B cell (primary cell): ENCODE measurements at regions not wholly inside any gene's neighbourhood (a gene's known extent, or its start where the extent isn't known, plus 50 kb on each side); places are given as distances from the start of the nearest gene placed in this dataset.

Source experiments
- ATAC-seq: fragments of 200-7000 bp; cut with Tn5 transposase; one replicate; pipeline ENCODE4 v1.10.0; 2021; ENCODE audit warnings: low read depth, mild to moderate bottlenecking, moderate number of reproducible peaks, moderate library complexity
- CTCF ChIA-PET: fragments of 350-600 bp; sonication (Branson Sonifier 250); formaldehyde crosslinking; loops from one replicate; lab custom pipeline; 2021; ENCODE audit warnings: antibody characterized with exemption, inconsistent platforms; lab: Charles Lee
- POLR2A ChIA-PET: fragments of 350-600 bp; sonication (Branson Sonifier 250); formaldehyde crosslinking; loops from one replicate; lab custom pipeline; 2021; ENCODE audit warnings: antibody characterized with exemption; lab: Charles Lee
- DNase-seq: peaks from one replicate; pipeline ENCODE4 v3.0.0; 2013
- H2AFZ ChIP-seq: 2 replicates; pipeline ENCODE4 v1.6.1; 2012; ENCODE audit warnings: mild to moderate bottlenecking, low read depth, low read length; ENCODE audit not compliant: insufficient read depth, poor library complexity, severe bottlenecking
- H3K27ac ChIP-seq, 2 donors: 1 replicate in 1 of 2; 2 replicates in 1 of 2; pipeline ENCODE4 v1.5.1; 2012 to 2013; ENCODE audit warnings: low read length in 2 of 2, mild to moderate bottlenecking in 2 of 2, moderate library complexity in 1 of 2
- H3K27me3 ChIP-seq, 4 experiments: fragments of 200-600 bp in 1 of 4; sonication (generic) in 1 of 4; replicated peaks in 1 of 4; 1 replicate in 2 of 4; 2 replicates in 2 of 4; pipeline versions ENCODE4 v1.6.1 to v1.7.0; 2013 to 2016; ENCODE audit warnings: low read length in 3 of 4, mild to moderate bottlenecking in 2 of 4, mixed read lengths in 1 of 4, moderate library complexity in 1 of 4; ENCODE audit not compliant: insufficient read depth in 4 of 4, control insufficient read depth in 3 of 4; ENCODE audit errors: control extremely low read depth in 1 of 4
- H3K36me3 ChIP-seq, 2 experiments: replicated peaks in 1 of 2; 1 replicate in 1 of 2; 2 replicates in 1 of 2; pipeline versions ENCODE4 v1.6.1 to v1.7.1; 2013; ENCODE audit warnings: low read length in 1 of 2; ENCODE audit not compliant: insufficient read depth in 2 of 2, control insufficient read depth in 1 of 2; ENCODE audit errors: control extremely low read depth in 1 of 2, extremely low read depth in 1 of 2
- H3K4me1 ChIP-seq, 2 donors: fragments of 200-600 bp in 1 of 2; sonication (generic) in 1 of 2; 1 replicate in 1 of 2; 2 replicates in 1 of 2; pipeline versions ENCODE4 v1.5.1 to v1.6.1; 2013 to 2017; ENCODE audit warnings: low read length in 2 of 2; ENCODE audit not compliant: control insufficient read depth in 2 of 2, insufficient read depth in 2 of 2
- H3K4me2 ChIP-seq: replicated peaks from 2 replicates; pipeline ENCODE3; 2012; ENCODE audit warnings: mild to moderate bottlenecking, low read depth, low read length; ENCODE audit not compliant: poor library complexity, severe bottlenecking
- H3K4me3 ChIP-seq, 5 experiments: fragments of 200-600 bp in 1 of 5; sonication (generic) in 1 of 5; 1 replicate in 3 of 5; 2 replicates in 2 of 5; pipeline versions ENCODE4 v1.5.1 to v1.7.0; 2011 to 2016; ENCODE audit warnings: low read length in 4 of 5, mild to moderate bottlenecking in 4 of 5, low read depth in 2 of 5, control low read depth in 1 of 5, moderate library complexity in 1 of 5; ENCODE audit not compliant: insufficient read depth in 1 of 5; ENCODE audit errors: control extremely low read depth in 1 of 5, extremely low read depth in 1 of 5
- H3K79me2 ChIP-seq: fragments of 200-600 bp; sonication (generic); one replicate; pipeline ENCODE4 v1.6.0; 2016; ENCODE audit warnings: low read length; ENCODE audit not compliant: control insufficient read depth, insufficient read depth
- H3K9ac ChIP-seq: fragments of 200-600 bp; sonication (generic); 2 replicates; pipeline ENCODE4 v1.6.1; 2017; ENCODE audit warnings: mild to moderate bottlenecking, low read length, moderate library complexity
- H3K9me3 ChIP-seq, 3 donors: one replicate each; pipeline versions ENCODE4 v1.6.1 to v1.7.1; 2013; ENCODE audit warnings: low read length in 2 of 3; ENCODE audit not compliant: control insufficient read depth in 2 of 3, insufficient read depth in 1 of 3; ENCODE audit errors: control extremely low read depth in 1 of 3
- H4K20me1 ChIP-seq: 2 replicates; pipeline ENCODE4 v1.6.0; 2012; ENCODE audit warnings: mild to moderate bottlenecking, low read length; ENCODE audit not compliant: insufficient read depth, control insufficient read depth, poor library complexity, severe bottlenecking
- H3K27ac Mint-ChIP-seq: one replicate; pipeline ENCODE4 v1.8.0; 2021; ENCODE audit warnings: mixed read lengths
- H3K27me3 Mint-ChIP-seq: one replicate; pipeline ENCODE4 v1.8.0; 2021; ENCODE audit warnings: mixed read lengths
- H3K4me1 Mint-ChIP-seq: one replicate; pipeline ENCODE4 v1.8.0; 2021; ENCODE audit warnings: mixed read lengths
- H3K4me3 Mint-ChIP-seq: one replicate; pipeline ENCODE4 v1.8.0; 2021; ENCODE audit warnings: mixed read lengths
- H3K9me3 Mint-ChIP-seq: one replicate; pipeline ENCODE4 v1.8.0; 2022; ENCODE audit warnings: mixed read lengths; ENCODE audit not compliant: insufficient read depth
- CTCF ChIP-seq: fragments of 200-600 bp; IDR thresholded peaks from one replicate; pipeline ENCODE4 v1.8.0; 2022; ENCODE audit warnings: antibody characterized with exemption, mild to moderate bottlenecking
- EZH2 ChIP-seq: IDR thresholded peaks from 2 replicates; pipeline ENCODE4 v1.6.1; 2012; ENCODE audit warnings: borderline replicate concordance, low read depth, mild to moderate bottlenecking, moderate library complexity, low read length; ENCODE audit not compliant: insufficient read depth, poor library complexity, severe bottlenecking
- WGBS: methylation state at CpG from one replicate; pipeline ENCODE4 v1.1.5; 2013; ENCODE audit warnings: missing lambda C conversion rate; ENCODE audit not compliant: insufficient coverage; 5-methylcytosine and 5-hydroxymethylcytosine counted together
- intact Hi-C: fragments of 100-400 bp; cut with micrococcal nuclease; formaldehyde crosslinking; loops from one replicate; pipeline ENCODE4 v1.10.0; 2022

GRCh38 chr2:220991972-220992371, 580.1 kb downstream of the EPHA4 start:
- no peaks in the 10 kb centered on the region for H3K9me3 ChIP-seq
- no peak overlapping the region for H3K9ac ChIP-seq
- no peak overlapping the region for H3K4me2 ChIP-seq
- intact Hi-C loops = no loop called here
- H3K79me2 ChIP-seq = no peaks in the 10 kb centered on the region
- H3K4me1 ChIP-seq = no peaks in the 10 kb centered on the region
- POLR2A ChIA-PET = no interaction called here
- no peak overlapping the region for H3K27ac Mint-ChIP-seq
- H3K4me3 Mint-ChIP-seq = no peak overlapping the region
- H2AFZ ChIP-seq = no peak overlapping the region
- H3K36me3 ChIP-seq = no peaks in the 10 kb centered on the region
- peaks cover 37% of the 10 kb centered on the region for H3K27me3 Mint-ChIP-seq
- no peaks in the 10 kb centered on the region for H3K9me3 Mint-ChIP-seq
- H4K20me1 ChIP-seq = no peaks in the 10 kb centered on the region
- H3K4me3 ChIP-seq = no peak overlapping the region
- no peaks in the 10 kb centered on the region for H3K4me1 Mint-ChIP-seq
- ATAC-seq = no peak
- peaks cover 0 to under 1% (median 0%) of the 10 kb centered on the region in 4 experiments for H3K27me3 ChIP-seq
- TF ChIP-seq EZH2 (no peak), CTCF (no peak)
- no peak for DNase-seq
- CTCF ChIA-PET = no interaction called here
- no peak overlapping the region for H3K27ac ChIP-seq

- Histone ChIP-seq H2AFZ (no peak overlapping the region), H3K4me2 (no peak overlapping the region), H3K79me2 (no peaks in the 10 kb centered on the region), H4K20me1 (no peaks in the 10 kb centered on the region), H3K9ac (no peak overlapping the region), H3K36me3 (no peaks in the 10 kb centered on the region), H3K4me3 (no peak overlapping the region), H3K9me3 (no peaks in the 10 kb centered on the region), H3K27me3 (no peaks in the 10 kb centered on the region), H3K27ac (no peak overlapping the region), H3K4me1 (no peaks in the 10 kb centered on the region)
- ChIA-PET CTCF (no interaction called here), POLR2A (no interaction called here)
- Mint-ChIP-seq H3K4me3 (no peak overlapping the region), H3K4me1 (no peaks in the 10 kb centered on the region), H3K9me3 (no peaks in the 10 kb centered on the region), H3K27ac (no peak overlapping the region), H3K27me3 (peaks cover 28% of the 10 kb centered on the region)
- ATAC-seq (no peak), DNase-seq (no peak)
- WGBS = no CpG with 5 or more reads among the region's 3 CpGs
- TF ChIP-seq EZH2 (no peak), CTCF (no peak)
- intact Hi-C loops = no loop called here
These were observed 577.3 kb downstream of the EPHA4 start for GRCh38 chr2:220994846-220995245.
